ENCODE measurements at regions not wholly inside any gene's neighbourhood (a gene's known extent, or its start where the extent isn't known, plus 50 kb on each side); places are given as distances from the start of the nearest gene placed in this dataset.
"Not testable (repeated sequence)": the region's sequence is repeated elsewhere in the genome, so short reads cannot be mapped to it uniquely, and the experiment has no call there.

DNA sequence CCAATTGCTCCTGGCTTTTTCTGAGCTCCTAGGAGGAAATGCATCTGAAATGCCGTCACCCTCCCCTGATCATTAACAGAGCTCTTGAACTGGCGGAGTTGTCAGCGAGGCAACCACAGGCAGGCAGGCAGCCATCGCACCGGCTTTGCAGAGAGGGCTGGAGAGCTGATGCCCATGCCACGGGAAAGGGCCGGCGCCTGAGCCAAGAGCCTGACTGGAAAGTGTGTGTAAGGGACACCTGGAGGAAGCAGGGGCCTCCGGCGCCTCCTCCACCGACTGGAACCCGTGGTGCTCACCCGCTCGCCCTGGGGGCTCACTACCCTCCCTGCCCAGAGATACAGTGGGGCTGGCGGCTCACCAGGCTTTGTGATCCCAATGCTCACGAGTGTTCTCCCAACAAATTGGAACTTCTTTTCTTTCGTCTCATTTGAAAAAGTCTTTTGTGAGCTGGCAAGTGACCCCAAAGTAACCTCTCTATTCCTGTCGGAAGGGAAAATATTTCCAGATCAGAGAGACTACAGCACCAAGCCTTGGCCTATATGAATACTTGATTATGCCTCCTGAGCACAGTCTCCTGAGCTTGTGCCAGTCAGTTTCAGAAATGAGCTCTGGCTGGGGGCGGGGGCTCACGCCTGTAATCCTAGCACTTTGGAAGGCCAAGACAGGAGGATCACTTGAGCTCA is 97.7 kb upstream of the SLC25A33 start:
- no peak for FAIRE-seq

DNA sequence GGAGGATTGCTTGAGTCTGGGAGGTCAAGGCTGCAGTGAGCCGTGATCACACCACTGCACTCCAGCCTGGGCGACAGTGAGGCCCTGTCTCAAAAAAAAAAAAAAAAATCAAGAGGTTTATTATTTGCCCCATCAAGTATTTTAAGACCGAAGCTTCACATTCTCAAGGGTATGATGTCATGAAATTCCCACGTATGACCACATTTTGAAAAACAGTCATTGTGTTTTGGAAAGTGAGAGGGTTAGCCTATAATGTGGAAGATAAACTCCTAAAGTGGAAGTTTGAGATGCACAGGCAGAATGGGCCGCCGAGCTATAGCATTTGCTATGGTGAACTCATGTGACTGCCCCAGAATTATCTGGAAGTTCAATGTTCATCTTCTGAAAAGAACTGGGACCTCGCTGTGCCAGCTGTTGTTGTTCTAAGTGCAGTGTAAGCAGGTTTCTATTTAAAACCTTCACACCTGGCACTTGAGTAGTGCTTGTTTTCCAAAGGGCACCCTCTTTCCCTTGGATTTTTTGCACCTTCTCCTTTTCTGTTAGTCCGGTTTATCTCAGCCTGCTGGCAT is 96.9 kb upstream of the SLC25A33 start:
- FAIRE-seq, result no peak

DNA sequence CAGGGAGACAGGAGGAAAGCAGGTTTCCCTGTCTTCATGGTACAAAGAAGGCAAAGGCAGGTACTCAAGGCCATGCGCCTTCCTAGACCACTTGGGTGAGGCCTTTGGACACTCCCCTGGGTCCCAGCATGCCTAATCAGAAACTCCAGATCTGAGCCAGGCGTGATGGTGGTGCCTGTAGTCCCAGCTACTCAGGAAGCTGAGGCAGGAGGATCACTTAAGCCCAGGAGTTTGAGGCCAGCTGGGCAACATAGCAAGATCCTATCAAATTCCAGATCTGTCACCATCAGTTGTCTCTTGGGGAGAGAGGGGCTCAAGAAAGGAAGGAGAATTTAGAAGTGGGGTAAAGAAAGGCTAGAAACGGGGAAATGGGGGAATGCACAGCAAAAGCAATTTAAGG is 96.3 kb upstream of the SLC25A33 start:
- FAIRE-seq, result no peak

DNA sequence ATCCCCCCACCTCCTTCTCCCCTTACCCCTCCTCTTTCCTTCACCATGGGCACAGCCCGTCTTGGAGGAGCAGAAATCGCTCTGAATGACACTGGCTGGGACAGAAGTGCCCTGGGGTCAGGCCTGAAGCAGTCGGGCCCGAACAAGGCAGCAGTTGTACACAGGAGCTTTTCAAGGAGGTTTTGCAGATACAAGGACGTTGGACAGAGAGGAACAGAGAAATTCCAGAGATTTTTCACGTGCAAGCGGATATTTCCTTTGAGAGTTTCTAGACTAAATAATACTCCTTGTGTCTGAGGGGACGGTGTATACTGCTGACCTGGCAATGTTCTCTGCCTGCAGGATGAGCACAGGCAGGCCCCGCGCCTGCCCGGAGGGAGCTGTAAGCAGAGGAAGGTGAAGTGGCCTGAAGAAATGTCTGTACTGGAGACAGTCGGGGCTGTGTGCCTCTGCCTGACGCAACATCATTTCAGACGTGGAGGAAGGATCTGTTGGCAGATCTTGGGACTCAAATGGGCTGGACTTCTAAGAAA is 95.3 kb upstream of the SLC25A33 start:
- no peak for FAIRE-seq

DNA sequence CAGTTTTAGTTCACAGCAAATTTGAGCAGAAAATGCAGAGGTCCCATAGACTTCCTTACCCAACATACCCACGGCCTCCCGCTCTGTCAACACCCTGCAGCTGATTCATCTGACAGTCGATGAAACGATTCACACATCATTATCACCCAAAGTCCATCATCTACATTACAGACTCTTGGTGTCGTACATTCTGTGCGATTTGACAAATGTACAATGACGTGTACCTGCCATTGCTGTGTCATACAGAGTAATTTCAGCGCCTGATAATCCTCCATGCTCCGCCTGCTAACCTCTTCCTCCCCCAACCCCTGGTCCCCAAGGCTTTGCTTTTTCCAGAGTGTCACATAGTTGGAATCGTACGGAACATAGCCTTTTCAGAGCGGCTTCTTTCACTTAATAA is 94.7 kb upstream of the SLC25A33 start:
- FAIRE-seq, result no peak

DNA sequence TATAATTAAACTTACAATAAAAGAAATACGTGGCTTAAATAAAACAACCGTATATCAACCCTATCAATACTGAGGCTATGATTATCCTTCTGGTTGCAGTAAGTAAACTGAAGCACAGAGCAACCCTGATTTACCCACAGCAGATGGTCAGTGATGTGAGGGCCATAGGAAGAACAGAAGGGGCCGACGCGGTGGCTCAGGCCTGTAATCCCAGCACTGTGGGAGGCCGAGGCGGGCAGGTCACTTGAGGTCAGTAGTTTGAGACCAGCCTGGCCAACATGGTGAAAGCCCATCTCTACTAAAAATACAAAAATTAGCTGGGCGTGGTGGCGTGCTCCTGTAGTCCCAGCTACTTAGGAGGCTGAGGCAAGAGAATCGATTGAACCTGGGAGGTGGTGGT is 94.2 kb upstream of the SLC25A33 start:
- not testable (repeated sequence) for FAIRE-seq

DNA sequence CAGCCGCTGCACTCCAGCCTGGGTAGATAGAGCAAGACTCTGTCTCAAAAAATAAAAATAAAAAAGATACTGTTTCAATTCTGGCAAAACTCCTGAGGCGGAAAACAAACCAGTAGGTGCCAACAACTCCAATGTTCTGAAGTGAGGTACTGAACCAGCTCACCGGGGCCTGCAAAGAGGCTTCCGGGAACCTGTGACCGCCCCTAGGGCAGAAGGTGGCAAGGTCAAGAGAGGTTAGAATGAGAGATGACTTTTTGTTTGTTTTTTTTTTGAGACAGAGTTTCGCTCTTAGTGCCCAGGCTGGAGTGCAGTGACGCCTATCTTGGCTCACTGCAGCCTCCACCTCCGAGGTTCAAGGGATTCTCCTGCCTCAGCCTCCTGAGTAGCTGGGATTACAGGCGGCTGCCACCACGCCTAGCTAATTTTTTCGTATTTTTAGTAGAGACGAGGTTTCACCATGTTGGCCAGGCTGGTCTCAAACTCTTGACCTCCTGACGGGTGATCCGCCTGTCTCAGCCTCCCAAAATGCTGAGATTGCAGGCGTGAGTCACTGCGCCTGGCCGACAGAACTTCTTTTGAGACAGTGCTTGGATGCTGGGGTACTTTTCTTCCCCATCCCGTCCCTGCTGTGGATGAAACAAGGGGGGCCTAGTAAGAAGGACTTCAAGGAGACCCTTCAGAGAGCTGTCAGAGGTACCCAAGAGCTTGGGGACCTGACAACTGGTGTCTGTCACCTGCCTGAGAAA is 91.9 kb upstream of the SLC25A33 start:
- FAIRE-seq, result no peak

DNA sequence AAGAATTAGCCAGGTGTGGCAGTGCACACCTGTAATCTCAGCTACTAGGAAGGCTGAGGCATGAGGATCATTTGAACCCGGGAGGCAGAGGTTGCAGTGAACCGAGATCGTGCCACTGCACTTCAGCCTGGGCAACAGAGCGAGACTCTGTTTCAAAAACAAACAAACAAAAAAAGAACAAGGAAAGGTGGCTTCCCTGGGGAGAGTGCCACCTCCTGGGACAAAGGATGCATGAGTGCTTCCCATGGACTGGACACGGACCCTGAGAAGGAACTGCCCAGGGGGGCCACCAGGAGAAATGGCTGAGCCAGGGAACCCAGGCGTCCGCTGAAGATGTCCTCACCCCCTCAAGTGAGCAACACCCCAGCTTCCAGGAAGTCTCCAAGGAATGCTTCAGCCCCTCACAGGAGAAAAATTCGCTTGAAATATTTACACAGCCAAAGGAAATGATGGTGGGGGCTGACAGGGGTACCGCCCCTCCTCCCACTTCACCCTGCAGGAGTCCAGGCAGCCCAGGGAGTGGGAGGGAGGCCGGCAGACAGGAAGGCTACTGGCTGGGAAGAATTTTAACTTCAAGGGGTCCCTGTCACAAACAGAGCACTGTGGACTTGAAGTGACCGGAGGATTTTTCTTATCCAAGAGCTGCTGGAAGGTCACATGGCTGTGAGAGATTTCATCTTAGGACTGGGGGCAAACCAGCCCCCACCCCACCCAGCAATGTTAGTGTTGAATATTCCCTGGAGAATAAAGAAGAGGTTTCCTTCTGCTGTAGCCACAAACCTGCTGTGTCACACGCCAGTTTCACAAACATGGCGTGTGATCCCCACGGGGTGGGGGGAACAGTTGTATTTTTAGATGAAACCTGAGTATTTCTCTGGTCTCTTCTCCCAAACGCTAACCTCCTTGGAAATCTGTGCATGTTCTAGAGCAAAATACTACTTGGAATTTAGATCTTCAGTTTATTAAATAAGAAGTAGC is 90.8 kb upstream of the SLC25A33 start:
- FAIRE-seq, result no peak

DNA sequence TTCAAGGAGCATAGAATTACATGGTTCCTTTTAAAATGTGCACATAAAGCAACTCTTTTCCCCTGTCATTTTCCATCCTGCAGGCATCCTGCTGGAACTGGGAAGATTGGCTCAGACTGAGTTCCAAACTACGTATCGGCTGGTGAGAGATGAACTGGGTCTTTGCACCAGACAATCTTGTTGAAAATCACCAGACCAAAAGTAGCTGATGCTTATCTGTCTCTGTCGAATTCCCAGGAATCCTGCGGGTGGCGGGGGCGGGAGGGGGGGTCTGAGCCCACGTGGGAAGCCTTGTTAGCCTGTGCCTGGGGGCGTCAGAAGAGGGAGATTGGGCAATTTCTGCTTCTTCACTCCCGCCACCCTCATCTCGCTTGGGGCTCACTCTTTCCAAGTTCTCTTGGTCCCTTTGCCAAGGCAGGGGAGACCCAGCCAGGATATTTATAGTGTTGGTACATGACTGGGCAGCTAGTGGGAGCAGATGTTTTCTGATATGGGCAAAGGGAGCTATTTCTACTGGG is 90.1 kb upstream of the SLC25A33 start:
- no peak for FAIRE-seq

DNA sequence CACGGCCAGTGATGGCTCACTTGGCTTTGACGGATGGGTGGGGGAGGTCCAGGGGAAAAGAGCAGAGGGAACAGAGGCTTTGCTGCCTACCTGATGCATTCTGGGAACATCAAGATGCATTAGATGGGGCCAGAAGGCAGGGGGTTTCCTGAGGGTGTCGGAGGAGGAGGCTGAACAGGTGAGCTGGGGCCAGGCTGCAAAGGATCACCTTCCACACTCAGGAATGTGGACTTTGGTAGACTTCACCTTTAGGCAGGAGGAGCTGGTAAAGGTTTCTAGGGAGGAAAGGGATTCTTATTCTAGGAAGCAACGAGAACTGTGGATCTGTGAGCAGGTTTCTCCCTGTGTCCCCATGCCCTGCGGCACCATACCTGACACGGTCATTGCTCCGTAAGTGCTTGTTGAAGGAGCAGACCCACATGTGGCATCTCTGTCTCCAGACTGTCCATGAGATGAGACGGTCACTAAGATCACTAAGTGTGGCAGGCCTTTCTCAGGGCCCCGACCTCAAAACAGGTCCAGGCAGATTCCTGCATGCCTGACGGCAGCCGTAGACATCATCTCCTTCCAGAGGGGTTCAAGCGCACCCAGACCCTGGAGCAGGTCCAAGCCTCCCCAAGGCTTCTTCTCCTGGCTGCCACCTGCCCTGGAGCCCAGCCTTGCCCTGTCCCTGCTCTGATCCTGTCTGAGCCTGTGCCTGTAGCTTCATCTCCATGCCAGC is 89.1 kb upstream of the SLC25A33 start:
- FAIRE-seq, result no peak

DNA sequence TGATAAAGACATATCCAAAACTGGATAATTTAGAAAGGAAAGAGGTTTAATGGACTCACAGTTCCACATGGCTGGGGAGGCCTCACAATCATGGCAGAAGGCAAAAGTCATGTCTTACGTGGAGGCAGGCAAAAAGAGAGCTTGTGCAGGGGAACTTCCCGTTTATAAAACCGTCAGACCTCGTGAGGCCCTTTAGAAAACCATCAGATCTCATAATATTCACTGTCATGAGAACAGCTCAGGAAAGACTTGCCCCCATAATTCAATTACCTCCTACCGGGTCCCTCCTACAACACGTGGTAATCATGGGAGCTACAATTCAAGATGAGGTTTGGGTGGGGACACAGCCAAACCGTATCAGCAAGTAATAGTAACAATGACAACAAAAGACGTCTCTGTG is 88.2 kb upstream of the SLC25A33 start:
- no peak for FAIRE-seq

DNA sequence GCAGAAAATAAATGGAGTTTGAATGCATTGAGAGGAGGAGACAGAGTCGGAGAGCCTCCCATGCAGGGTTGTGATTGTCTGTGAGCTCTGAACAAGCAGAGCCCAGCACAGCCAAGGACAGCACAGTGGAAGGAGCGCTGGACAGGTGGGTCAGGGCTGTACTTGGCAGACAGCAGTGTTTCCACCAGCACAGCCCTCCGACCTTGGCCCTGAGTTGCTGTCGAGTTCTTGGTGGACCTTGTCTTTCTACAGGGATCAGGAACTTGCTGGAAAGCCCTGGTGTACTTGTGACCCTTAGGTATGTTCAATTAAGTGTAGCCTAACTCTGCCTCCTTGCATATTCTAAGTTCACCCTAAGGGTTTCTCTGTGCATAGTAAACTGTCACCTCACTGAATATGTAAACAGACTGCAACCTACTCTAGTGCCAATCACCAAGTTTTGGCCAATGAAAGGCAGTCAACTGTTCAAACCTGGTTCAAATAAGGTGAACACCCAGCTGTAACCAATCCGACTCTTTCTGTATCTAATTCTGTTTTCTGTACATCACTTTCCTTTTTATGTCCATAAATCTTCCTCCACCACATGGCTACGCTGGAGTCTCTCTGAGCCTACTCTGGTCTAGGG is 86.6 kb upstream of the SLC25A33 start:
- FAIRE-seq, result no peak

DNA sequence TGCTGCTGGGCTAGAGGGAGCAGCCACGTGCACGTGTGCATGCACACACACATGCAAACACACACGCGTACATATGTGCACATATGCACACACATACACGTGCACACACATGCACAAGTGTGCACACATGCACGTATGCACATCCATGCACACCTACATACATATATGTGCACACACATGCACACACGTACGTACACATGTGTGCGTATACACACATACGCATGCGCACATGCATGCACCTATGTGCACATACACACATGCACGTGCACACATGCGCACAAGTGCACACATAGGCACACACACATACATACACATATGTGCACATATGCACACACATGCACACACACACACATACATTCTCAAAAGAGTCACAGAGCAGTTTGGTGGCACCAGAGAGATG is 85.9 kb upstream of the SLC25A33 start:
- no peak for FAIRE-seq

DNA sequence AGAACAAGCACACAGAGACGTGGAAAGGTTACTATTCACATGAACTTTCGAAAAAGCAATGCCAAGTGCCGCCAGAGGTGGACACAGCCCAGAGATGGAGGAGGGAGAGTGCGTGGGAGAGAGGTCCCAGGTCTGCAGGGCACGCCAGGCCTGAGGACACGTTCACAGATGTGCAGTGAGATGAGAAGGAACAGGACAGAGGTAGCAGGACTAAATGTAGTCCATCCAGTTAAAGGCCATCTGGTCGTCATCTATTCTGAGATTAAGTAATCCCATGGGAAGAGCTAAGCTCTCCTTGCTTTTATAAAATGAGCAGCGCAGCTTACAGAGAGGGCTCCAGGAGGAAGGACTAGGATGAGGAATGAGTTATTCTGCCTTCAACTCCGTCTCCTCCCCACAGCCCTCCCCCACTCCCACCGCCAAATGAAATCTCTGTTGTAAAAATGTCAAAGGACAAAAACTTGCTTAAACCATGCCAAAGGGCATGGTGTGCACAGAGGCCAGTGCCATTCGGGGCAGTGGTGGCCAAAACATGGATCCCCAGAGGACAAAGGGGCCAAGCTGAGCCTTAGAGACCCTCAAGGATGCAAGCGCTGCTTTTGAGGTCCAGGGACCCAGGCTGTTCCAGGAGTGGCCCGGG is 85.4 kb upstream of the SLC25A33 start:
- FAIRE-seq, result no peak

DNA sequence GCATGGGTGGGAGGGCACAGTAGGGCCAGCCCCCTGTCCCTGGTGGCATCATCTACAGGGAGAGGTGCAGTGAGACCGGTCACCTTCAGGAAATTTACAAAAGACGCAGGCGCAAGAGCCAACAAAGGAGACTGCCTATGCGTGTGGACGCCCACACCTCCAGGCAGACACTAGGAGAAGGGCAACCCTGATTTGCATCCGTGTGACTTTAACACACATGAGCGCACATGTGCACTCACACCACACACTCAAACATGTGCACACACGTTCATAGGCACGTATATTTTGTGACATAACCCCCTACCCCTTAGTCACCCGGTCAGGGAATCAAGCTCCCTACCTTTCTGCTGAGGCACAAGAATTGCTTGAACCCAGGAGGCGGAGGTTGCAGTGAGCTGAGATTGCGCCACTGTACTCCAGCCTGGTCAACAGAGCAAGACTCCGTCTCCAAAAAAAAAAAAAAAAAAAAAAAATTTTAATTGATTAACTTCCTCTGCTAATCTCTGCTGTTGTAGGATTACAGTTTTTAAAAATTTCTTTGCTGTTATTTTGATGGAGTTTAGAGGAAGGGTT is 84.7 kb upstream of the SLC25A33 start:
- no peak for FAIRE-seq

DNA sequence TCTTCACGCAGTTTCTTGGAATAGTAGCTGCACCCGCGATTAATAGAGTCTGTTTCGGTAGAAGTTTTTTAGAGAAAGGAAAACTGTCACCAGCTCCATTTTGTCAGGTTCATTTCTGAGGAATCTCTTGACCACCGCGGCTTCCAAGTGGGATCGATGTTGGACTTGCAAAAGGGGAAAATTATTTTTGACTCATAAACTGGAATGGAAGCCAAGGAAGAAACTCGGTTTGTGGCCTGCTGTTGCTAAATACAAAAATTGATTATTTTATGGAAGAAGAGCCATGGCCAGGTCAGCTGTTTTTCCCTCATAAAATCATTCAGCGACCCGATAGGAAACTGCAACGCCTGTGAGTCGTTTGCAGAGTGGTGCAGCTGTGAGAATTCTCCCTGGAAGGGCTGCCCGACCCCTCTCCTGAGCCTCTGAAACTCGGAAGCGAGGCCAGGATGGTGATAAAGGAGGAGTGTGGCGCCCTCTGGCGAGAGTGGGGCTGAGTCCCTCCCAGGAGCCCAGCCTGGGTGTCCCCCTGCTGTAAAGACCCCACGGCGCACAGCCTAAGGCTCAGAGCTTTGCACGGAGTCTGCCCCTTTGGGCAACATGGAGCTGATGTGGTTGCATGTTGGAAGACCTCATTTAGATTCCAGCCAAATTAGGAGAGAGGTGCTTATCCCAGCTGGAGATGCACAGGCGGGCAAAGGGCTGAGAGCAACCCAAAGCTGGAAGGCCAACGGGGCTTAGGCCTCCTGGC is 83.6 kb upstream of the SLC25A33 start:
- no peak for FAIRE-seq

DNA sequence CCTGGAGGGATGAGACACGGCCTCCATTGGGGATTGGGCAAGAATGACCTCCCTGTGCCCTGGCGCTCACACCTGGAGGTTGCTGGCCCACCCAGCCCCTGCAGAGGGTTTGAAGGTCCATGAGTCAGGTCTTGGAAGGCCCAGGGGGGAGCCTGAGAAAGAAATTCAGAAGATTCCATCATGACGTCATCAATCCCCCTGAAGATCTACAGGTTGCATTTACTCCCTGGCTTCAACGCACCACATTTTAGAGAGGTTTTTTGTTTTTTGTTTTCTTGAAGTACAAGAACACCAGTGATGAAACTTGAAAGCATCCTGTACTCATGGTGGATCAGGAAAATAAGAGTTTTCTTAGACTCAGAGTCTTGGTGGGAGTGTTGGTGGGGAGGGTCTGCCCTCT is 82.4 kb upstream of the SLC25A33 start:
- no peak for FAIRE-seq

DNA sequence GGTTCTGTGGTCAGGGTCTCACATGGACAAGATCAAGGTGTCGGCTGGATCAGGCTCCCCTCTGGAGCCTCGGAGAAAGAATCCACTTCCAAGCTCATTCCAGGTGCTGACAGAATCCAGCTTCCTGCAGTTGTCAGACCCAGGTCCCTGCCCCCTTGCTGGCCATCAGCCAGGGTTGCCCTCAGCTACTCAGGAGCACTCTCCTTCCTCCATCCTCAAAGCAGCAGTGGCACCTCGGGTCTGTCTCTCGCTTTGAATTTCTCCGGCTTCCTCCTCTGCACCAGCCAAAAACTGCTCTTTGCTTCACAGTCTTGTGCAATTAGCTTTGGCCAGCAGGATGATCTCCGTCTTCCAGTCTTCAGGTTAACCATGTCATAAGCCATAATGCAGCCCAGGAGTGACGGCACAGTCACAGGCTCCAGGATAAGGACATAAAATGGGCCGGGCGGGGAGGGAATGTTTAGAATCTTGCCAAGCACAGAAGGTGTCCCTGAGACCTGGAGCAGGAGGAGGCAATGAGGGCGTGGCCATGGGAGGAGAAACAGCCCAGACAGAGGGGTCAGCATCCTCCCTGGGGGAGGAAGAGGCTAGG is 79.4 kb upstream of the SLC25A33 start:
- FAIRE-seq, result no peak

DNA sequence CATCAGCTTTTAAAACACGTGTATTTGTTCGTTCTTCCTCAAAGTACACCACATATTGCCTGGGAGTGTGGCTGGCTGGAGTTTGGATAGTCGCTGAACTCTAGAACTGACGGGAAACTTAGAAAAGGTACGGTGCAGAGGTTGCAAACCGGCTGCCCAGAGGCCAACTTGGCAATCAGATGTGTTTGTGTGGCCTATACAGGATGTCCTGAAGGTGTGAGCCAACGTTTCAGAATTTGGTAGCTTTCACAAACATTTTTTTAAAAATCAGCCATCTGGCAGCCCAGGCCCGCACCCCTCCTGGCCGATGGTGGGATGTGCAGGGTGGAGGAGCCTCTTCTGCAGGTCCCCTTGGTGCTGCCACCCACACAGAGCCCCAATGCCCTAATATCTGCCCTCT is 73.6 kb upstream of the SLC25A33 start:
- FAIRE-seq, result no peak

Data from endometrium (tissue), 2 donors.